ENCODE measurements at regions not wholly inside any gene's neighbourhood (a gene's known extent, or its start where the extent isn't known, plus 50 kb on each side); places are given as distances from the start of the nearest gene placed in this dataset.

- no peak overlapping the region for H4K5ac ChIP-seq (ENCODE audit: insufficient read length, low read depth, low read length)
- peaks cover 0 to 2% (median 0%) of the 10 kb centered on the region in 3 experiments; a peak in 2 of 7 replicates for H3K36me3 Mint-ChIP-seq (ENCODE audit: insufficient read depth in 1 of 3, low read depth in 3 of 3)
- no peaks in the 10 kb centered on the region for H4K20me1 ChIP-seq (ENCODE audit: control insufficient read depth, insufficient read depth, insufficient read length)
- no peak overlapping the region for H3K4ac ChIP-seq (ENCODE audit: low read depth, low read length)
- WGBS (ENCODE audit: extremely low coverage, insufficient read length, low lambda C conversion rate), result no CpG with 5 or more reads among the region's 2 CpGs
- H2BK120ac ChIP-seq (ENCODE audit: low read depth, low read length, poor library complexity, severe bottlenecking), result no peak overlapping the region
- no peaks in the 10 kb centered on the region for H3K4me1 Mint-ChIP-seq
- H2BK20ac ChIP-seq (ENCODE audit: low read depth, low read length, poor library complexity, severe bottlenecking), result no peak overlapping the region
- no peak for TF ChIP-seq CTCF (conservative IDR thresholded peaks at IDR 0.05)
- no peak overlapping the region for H3K4me2 ChIP-seq (ENCODE audit: insufficient read depth, insufficient read length, low read length)
- no peaks in the 10 kb centered on the region for H3K4me1 ChIP-seq (ENCODE audit: insufficient read depth, low read length)
- H3T11ph ChIP-seq (ENCODE audit: low read length), result no peak overlapping the region
- H2AK5ac ChIP-seq (ENCODE audit: insufficient read length, low read length), result no peak overlapping the region
- no peak overlapping the region for H3K27ac ChIP-seq (ENCODE audit: insufficient read length, low read depth, low read length)
- H3K9ac ChIP-seq (ENCODE audit: extremely low read depth, insufficient read length, low read length), result no peak overlapping the region
- no peak for DNase-seq
- H3K27ac Mint-ChIP-seq, result no peak overlapping the region
- H4K8ac ChIP-seq (replicated peaks; ENCODE audit: insufficient read length, low read depth, low read length), result no peak overlapping the region
- no peak overlapping the region for H3K18ac ChIP-seq (ENCODE audit: insufficient read length, low read depth, low read length)
- H2BK12ac ChIP-seq (ENCODE audit: insufficient read length, low read depth, low read length), result no peak overlapping the region
- no peak overlapping the region for H3K14ac ChIP-seq (ENCODE audit: insufficient read depth, low read length)
- peaks cover 11 to 15% of the 10 kb centered on the region in 2 experiments for H3K9me3 Mint-ChIP-seq
- H3K79me2 ChIP-seq (ENCODE audit: insufficient read depth, low read length), result no peaks in the 10 kb centered on the region
- H2AFZ ChIP-seq (ENCODE audit: low read length), result no peak overlapping the region
- no peaks in the 10 kb centered on the region for H3K9me3 ChIP-seq (ENCODE audit: control insufficient read depth, low read depth, low read length)
- H3K79me1 ChIP-seq (ENCODE audit: insufficient read depth, low read depth, low read length, poor library complexity, severe bottlenecking), result no peaks in the 10 kb centered on the region
- no peak overlapping the region for H3K23ac ChIP-seq (ENCODE audit: insufficient read length, low read depth, low read length)
- H3K27me3 Mint-ChIP-seq (ENCODE audit: low read depth), result peaks cover 60% of the 10 kb centered on the region
- no peak overlapping the region for H2BK15ac ChIP-seq (ENCODE audit: low read depth, low read length)
- no peak overlapping the region for H4K91ac ChIP-seq (ENCODE audit: insufficient read length, low read depth, low read length)
- H3K27me3 ChIP-seq (ENCODE audit: insufficient read depth, low read length), result no peaks in the 10 kb centered on the region; the same call in 1 of the 2 replicates
- H3K56ac ChIP-seq (ENCODE audit: insufficient read length, low read depth, low read length), result no peak overlapping the region
- H3K23me2 ChIP-seq (ENCODE audit: insufficient read length, low read depth, low read length, poor library complexity, severe bottlenecking), result no peaks in the 10 kb centered on the region
- no peak overlapping the region for H3K4me3 Mint-ChIP-seq
- no peak overlapping the region for H2BK5ac ChIP-seq (ENCODE audit: insufficient read length, low read length)
Measured at GRCh38 chr20:55258559-55258958, 746.8 kb downstream of the CBLN4 start.

All from H9 (cell line).